Neural crest cell (in vitro differentiated cells): ENCODE measurements at regions not wholly inside any gene's neighbourhood (a gene's known extent, or its start where the extent isn't known, plus 50 kb on each side); places are given as distances from the start of the nearest gene placed in this dataset.

Experiments
- DNase-seq: peaks from one replicate; pipeline ENCODE4 v3.0.0; 2021; ENCODE audit warnings: low read depth, mixed read lengths, low spot score
- H3K27ac Mint-ChIP-seq: one replicate; pipeline ENCODE4 v1.8.0; 2021; ENCODE audit warnings: mild to moderate bottlenecking, mixed read lengths; ENCODE audit not compliant: unreplicated experiment
- H3K27me3 Mint-ChIP-seq: 2 replicates; pipeline ENCODE4 v1.8.0; 2021; ENCODE audit warnings: low read depth, mild to moderate bottlenecking, mixed read lengths
- H3K36me3 Mint-ChIP-seq: 2 replicates; pipeline ENCODE4 v1.8.0; 2021; ENCODE audit warnings: low read depth, mild to moderate bottlenecking, mixed read lengths
- H3K4me1 Mint-ChIP-seq: 2 replicates; pipeline ENCODE4 v1.8.0; 2021; ENCODE audit warnings: mixed read lengths
- H3K4me3 Mint-ChIP-seq: one replicate; pipeline ENCODE4 v1.8.0; 2021; ENCODE audit warnings: mild to moderate bottlenecking, mixed read lengths
- H3K9me3 Mint-ChIP-seq: 2 replicates; pipeline ENCODE4 v1.8.0; 2021; ENCODE audit warnings: mixed read lengths
- CTCF ChIP-seq: fragments of 200-600 bp; sonication (generic); conservative IDR thresholded peaks from 2 replicates; pipeline ENCODE4 v1.5.0; 2021; ENCODE audit warnings: antibody characterized with exemption, mild to moderate bottlenecking

DNA sequence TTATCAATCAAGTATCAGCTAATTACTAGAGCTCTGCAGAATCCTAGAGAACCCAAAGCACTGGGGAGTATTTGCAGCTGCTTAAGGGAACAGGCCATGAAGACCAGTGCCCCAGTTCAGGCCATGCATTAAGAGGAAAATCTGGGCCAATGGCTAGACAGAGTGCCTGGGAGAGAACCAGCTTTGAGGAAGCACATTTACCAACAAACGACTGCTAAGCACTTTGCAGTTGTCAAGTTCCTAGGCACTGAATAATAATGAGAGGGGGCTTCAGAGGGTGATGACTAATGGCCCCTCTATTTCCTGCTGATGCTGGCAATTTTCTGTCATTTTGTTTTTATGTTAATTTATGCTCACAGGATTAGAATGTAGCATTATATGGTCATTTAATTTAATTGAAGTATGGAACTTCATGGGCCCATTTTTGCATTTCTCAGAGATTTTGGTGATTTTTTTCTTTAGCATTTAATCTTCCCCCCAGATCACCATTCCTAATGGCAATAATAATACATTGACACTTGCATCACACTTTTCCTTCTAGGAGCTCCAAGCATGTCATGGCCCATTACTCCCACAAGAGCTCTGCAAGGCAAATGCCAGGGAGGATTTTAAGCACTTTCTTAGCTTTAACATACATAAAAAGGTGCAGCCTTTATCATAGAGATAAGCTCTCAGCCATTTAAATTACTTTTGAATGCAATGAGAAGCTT lies 147.7 kb upstream of the SPATS2L start:
- H3K27ac Mint-ChIP-seq = no peak overlapping the region

GRCh38 chr2:200159357-200159707 lies 147.2 kb upstream of the SPATS2L start:
- no peaks in the 10 kb centered on the region for H3K27me3 Mint-ChIP-seq
- no peaks in the 10 kb centered on the region for H3K36me3 Mint-ChIP-seq
- H3K9me3 Mint-ChIP-seq = peaks cover 4% of the 10 kb centered on the region
- peaks cover 30% of the 10 kb centered on the region for H3K4me1 Mint-ChIP-seq
- no peak overlapping the region for H3K4me3 Mint-ChIP-seq
- H3K27ac Mint-ChIP-seq = peak overlapping the region; percentile 2
- no peak for DNase-seq
- no peak for TF ChIP-seq CTCF

More for the DNA sequence above, 147.7 kb upstream of the SPATS2L start:
- no peak overlapping the region for H3K4me3 Mint-ChIP-seq
- H3K9me3 Mint-ChIP-seq = peaks cover 4% of the 10 kb centered on the region
- H3K4me1 Mint-ChIP-seq = peaks cover 30% of the 10 kb centered on the region
- peak; percentile 19 for TF ChIP-seq CTCF
- DNase-seq = no peak
- H3K27me3 Mint-ChIP-seq = no peaks in the 10 kb centered on the region
- no peaks in the 10 kb centered on the region for H3K36me3 Mint-ChIP-seq

- Mint-ChIP-seq H3K9me3 (peaks cover 4% of the 10 kb centered on the region), H3K27ac (peak overlapping the region; percentile 2), H3K4me1 (peaks cover 30% of the 10 kb centered on the region), H3K27me3 (no peaks in the 10 kb centered on the region), H3K4me3 (no peak overlapping the region), H3K36me3 (no peaks in the 10 kb centered on the region)
- no peak for TF ChIP-seq CTCF
- DNase-seq = no peak
These were observed 146.4 kb upstream of the SPATS2L start for GRCh38 chr2:200159829-200160781.

DNA sequence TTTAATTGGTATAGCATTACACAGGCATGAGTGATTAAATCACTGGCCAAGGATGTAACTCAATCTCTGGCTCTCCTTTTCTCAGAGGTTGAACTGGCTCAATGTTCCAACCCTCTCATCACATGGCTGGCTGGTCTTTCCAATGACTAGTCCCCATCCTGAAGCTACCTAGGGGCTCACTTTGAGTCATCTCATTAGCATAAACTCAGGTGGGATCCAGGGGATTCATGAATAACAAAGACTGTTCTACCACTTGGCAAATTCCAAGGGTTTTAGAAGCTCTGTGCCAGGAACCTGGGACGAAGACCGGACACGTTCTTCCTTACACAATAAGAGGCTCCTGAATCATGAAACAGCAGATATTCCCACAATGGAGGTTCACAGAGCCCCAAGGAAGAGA lies 145.0 kb upstream of the SPATS2L start:
- no peak overlapping the region for H3K27ac Mint-ChIP-seq
- TF ChIP-seq CTCF = no peak
- H3K27me3 Mint-ChIP-seq = no peaks in the 10 kb centered on the region
- H3K36me3 Mint-ChIP-seq = no peaks in the 10 kb centered on the region
- no peak overlapping the region for H3K4me3 Mint-ChIP-seq
- H3K9me3 Mint-ChIP-seq = peaks cover 4% of the 10 kb centered on the region
- DNase-seq = no peak
- H3K4me1 Mint-ChIP-seq = peaks cover 30% of the 10 kb centered on the region

DNA sequence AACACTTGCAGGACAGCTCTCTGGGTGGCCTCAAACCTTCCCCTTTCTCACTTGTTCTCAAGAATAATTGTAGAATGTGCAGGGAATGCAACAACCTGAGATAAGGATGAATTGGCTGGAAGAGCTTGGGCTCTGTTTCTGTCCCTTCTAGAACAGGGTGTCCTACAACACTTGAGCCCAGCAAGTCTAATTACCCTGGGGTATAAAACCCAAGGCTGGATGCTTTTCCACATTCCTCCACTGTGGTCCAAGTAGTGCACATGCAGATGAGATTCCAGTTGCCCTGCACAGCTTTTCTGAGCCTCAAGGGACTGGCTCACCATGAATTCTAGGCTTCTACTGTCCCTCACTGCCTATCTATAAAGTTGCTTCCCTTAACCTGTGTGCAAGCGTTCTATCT lies 140.8 kb upstream of the SPATS2L start:
- no peak for TF ChIP-seq CTCF

More for the DNA sequence above, 140.8 kb upstream of the SPATS2L start:
- H3K27me3 Mint-ChIP-seq = no peaks in the 10 kb centered on the region
- DNase-seq = no peak
- H3K4me1 Mint-ChIP-seq = peaks cover 3% of the 10 kb centered on the region
- no peaks in the 10 kb centered on the region for H3K36me3 Mint-ChIP-seq
- H3K4me3 Mint-ChIP-seq = no peak overlapping the region
- no peak overlapping the region for H3K27ac Mint-ChIP-seq
- peaks cover 4% of the 10 kb centered on the region for H3K9me3 Mint-ChIP-seq
